PC-9 (cell line): ENCODE measurements at regions not wholly inside any gene's neighbourhood (a gene's known extent, or its start where the extent isn't known, plus 50 kb on each side); places are given as distances from the start of the nearest gene placed in this dataset.

Source experiments
- BruUV-seq: library from RNA; stranded (reverse); fragments of 400-500 nt; replicated peaks from 2 replicates; lab custom pipeline; 2021; lab: Mats Ljungman, UMichigan
- CTCF ChIA-PET: fragments of 300-600 bp; sonication (Branson Sonifier 250); formaldehyde crosslinking; loops from one replicate; lab custom pipeline; 2022; ENCODE audit warnings: antibody characterized with exemption; lab: Charles Lee
- POLR2A ChIA-PET: fragments of 300-600 bp; sonication (Branson Sonifier 250); formaldehyde crosslinking; loops from one replicate; lab custom pipeline; 2022; ENCODE audit warnings: antibody characterized with exemption; ENCODE audit not compliant: unreplicated experiment; lab: Charles Lee
- DNase-seq, 2 experiments: peaks; one replicate each; pipeline versions ENCODE4 v3.0.0 to v3.0.0-alpha.2; 2015 to 2022; ENCODE audit warnings: mixed read lengths in 1 of 2
- H2AFZ ChIP-seq: fragments of 200-600 bp; sonication (generic); 2 replicates; pipeline ENCODE4 v1.8.1; 2017; ENCODE audit warnings: antibody characterized with exemption
- H3F3A ChIP-seq: fragments of 200-600 bp; sonication (generic); 2 replicates; pipeline ENCODE4 v1.8.1; 2017; ENCODE audit warnings: antibody characterized with exemption, mild to moderate bottlenecking, low read depth; ENCODE audit not compliant: insufficient read depth
- H3K27ac ChIP-seq: fragments of 200-600 bp; sonication (generic); 2 replicates; pipeline ENCODE4 v1.6.1; 2016; ENCODE audit warnings: mixed run types
- H3K27me3 ChIP-seq: fragments of 200-600 bp; sonication (generic); 2 replicates; pipeline ENCODE4 v1.6.1; 2016; ENCODE audit warnings: low read depth, mixed run types; ENCODE audit not compliant: insufficient read depth
- H3K36me3 ChIP-seq: fragments of 200-600 bp; sonication (generic); 2 replicates; pipeline ENCODE4 v1.6.1; 2016; ENCODE audit warnings: low read depth, mixed run types
- H3K4me1 ChIP-seq: fragments of 200-600 bp; sonication (generic); replicated peaks from 2 replicates; pipeline ENCODE4 v1.6.1; 2016; ENCODE audit warnings: mixed run types; ENCODE audit not compliant: insufficient read depth
- H3K4me2 ChIP-seq: fragments of 200-600 bp; sonication (generic); 2 replicates; pipeline ENCODE4 v1.6.1; 2017; ENCODE audit warnings: mixed run types
- H3K4me3 ChIP-seq: fragments of 200-600 bp; sonication (generic); 2 replicates; pipeline ENCODE4 v1.6.1; 2016; ENCODE audit warnings: mixed run types
- H3K79me2 ChIP-seq: fragments of 200-600 bp; sonication (generic); 2 replicates; pipeline ENCODE4 v1.6.1; 2017; ENCODE audit warnings: low read depth, mixed run types
- H3K9me2 ChIP-seq: fragments of 200-600 bp; sonication (generic); 2 replicates; pipeline ENCODE4 v1.8.1; 2017; ENCODE audit warnings: mild to moderate bottlenecking; ENCODE audit not compliant: insufficient read depth
- H3K9me3 ChIP-seq: fragments of 200-600 bp; sonication (generic); 2 replicates; pipeline ENCODE4 v1.8.1; 2016; ENCODE audit warnings: low read depth; ENCODE audit not compliant: insufficient read depth
- H4K20me1 ChIP-seq: fragments of 200-600 bp; sonication (generic); 2 replicates; pipeline ENCODE4 v1.8.1; 2017; ENCODE audit not compliant: insufficient read depth
- CTCF ChIP-seq: fragments of 200-600 bp; sonication (generic); conservative IDR thresholded peaks from 2 replicates; pipeline ENCODE4 v1.6.1; 2017; ENCODE audit warnings: mixed run types, antibody characterized with exemption, mild to moderate bottlenecking, moderate library complexity
- EZH2 ChIP-seq: fragments of 200-600 bp; sonication (generic); IDR thresholded peaks from 2 replicates; pipeline ENCODE4 v1.8.0; 2017; ENCODE audit warnings: antibody characterized with exemption, low read depth
- intact Hi-C: fragments of 100-400 bp; cut with micrococcal nuclease; formaldehyde crosslinking; loops from one replicate; pipeline ENCODE4 v1.10.0; 2022; ENCODE audit not compliant: unreplicated experiment

DNA sequence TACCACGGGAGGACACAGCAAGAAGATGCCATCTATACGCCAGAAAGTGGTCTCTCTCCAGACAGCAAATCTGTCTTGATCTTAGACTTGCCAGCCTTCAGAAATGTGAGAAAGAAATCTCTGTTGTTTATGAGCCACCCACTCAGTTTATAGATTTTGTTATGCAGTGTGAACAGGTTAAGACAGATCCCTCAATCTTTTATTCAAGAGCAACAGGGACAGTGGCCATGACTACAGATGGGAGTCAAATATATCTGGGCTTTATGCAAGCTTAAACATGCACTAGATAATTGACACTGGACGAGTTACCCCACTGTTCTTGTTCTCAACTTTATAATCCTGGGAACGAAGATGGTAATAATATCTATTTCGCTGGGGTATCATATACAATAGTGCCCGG lies 288.7 kb downstream of the RPAP3 start:
- H4K20me1 ChIP-seq: no peaks in the 10 kb centered on the region
- no peak overlapping the region for H2AFZ ChIP-seq
- ChIA-PET POLR2A (no interaction called here), CTCF (no interaction called here)
- no peaks in the 10 kb centered on the region for H3K79me2 ChIP-seq
- no peaks in the 10 kb centered on the region for H3F3A ChIP-seq
- H3K27ac ChIP-seq: no peak overlapping the region
- DNase-seq: no peak
- no peaks in the 10 kb centered on the region for H3K36me3 ChIP-seq
- no peaks in the 10 kb centered on the region for H3K4me1 ChIP-seq
- H3K27me3 ChIP-seq: no peaks in the 10 kb centered on the region
- no peak overlapping the region for H3K4me2 ChIP-seq
- no peaks in the 10 kb centered on the region for H3K9me3 ChIP-seq
- no peaks in the 10 kb centered on the region for H3K9me2 ChIP-seq
- TF ChIP-seq EZH2 (no peak), CTCF (no peak)
- no TSS peak for BruUV-seq
- intact Hi-C loops: no loop called here
- no peak overlapping the region for H3K4me3 ChIP-seq

- DNase-seq: no peak
- no peak overlapping the region for H3K4me2 ChIP-seq
- no peaks in the 10 kb centered on the region for H3F3A ChIP-seq
- H2AFZ ChIP-seq: peak overlapping the region; percentile 52; the same call in 1 of the 2 replicates
- ChIA-PET POLR2A (no interaction called here), CTCF (no interaction called here)
- no peaks in the 10 kb centered on the region for H3K4me1 ChIP-seq
- intact Hi-C loops: no loop called here
- no peak for TF ChIP-seq CTCF
- no peak for TF ChIP-seq EZH2
- no TSS peak for BruUV-seq
- no peaks in the 10 kb centered on the region for H3K9me3 ChIP-seq
- H4K20me1 ChIP-seq: no peaks in the 10 kb centered on the region
- no peak overlapping the region for H3K27ac ChIP-seq
- H3K36me3 ChIP-seq: no peaks in the 10 kb centered on the region
- no peak overlapping the region for H3K4me3 ChIP-seq
- H3K27me3 ChIP-seq: no peaks in the 10 kb centered on the region
- H3K79me2 ChIP-seq: no peaks in the 10 kb centered on the region
- no peaks in the 10 kb centered on the region for H3K9me2 ChIP-seq
These were observed 290.8 kb downstream of the RPAP3 start for GRCh38 chr12:47415054-47415453.

DNA sequence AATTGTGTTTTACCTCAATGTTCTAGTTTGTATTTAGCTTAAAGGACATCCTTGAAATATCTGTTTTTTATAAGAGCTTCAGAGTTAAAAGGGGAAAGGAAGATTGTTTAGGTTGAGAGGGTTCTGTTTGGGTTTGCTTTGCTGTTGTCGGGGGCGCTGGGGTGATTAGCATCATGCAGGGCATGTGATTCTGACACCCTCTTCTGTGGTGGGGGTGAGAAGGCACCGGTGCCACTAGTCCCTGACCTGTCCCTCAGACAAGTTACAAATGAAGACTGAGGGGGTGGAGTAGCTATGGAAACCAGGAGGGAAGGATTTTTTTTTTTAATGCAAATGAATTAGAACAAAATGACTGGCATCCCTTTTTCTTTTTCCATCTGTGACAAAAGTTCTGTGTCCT lies 291.3 kb downstream of the RPAP3 start:
- H3K27me3 ChIP-seq: no peaks in the 10 kb centered on the region
- ChIA-PET POLR2A (no interaction called here), CTCF (no interaction called here)
- TF ChIP-seq EZH2: no peak
- no peak for TF ChIP-seq CTCF
- no peak overlapping the region for H3K4me3 ChIP-seq
- H3F3A ChIP-seq: no peaks in the 10 kb centered on the region
- intact Hi-C loops: no loop called here
- no peak overlapping the region for H2AFZ ChIP-seq
- no TSS peak for BruUV-seq
- no peak for DNase-seq
- no peaks in the 10 kb centered on the region for H3K9me3 ChIP-seq
- H3K4me2 ChIP-seq: no peak overlapping the region
- H3K79me2 ChIP-seq: no peaks in the 10 kb centered on the region
- H3K4me1 ChIP-seq: no peaks in the 10 kb centered on the region
- no peaks in the 10 kb centered on the region for H4K20me1 ChIP-seq
- H3K36me3 ChIP-seq: no peaks in the 10 kb centered on the region
- H3K9me2 ChIP-seq: no peaks in the 10 kb centered on the region
- H3K27ac ChIP-seq: no peak overlapping the region
